ENCODE measurements at regions not wholly inside any gene's neighbourhood (a gene's known extent, or its start where the extent isn't known, plus 50 kb on each side); places are given as distances from the start of the nearest gene placed in this dataset.

DNA sequence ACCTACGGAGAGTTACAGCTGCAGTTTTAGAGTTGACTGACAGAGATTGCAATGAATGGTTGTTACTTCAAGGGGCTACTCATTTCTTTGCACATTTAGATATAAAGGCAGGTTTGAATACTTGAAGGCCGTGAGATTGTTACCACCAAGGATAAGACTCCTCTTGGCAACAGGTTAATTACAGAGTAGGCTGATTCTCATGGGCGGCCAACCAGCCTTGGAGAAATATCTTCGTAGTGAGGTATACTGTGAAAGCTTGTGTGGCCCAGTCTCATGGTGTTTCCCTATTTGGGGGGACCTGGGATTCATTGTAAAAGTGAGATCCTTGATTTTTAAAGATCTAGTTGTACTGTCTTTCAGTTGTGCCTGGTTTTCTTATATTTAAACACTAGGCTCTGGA, 103.2 kb upstream of the OLFM3 start:
- Histone ChIP-seq H3K4me3 (ENCODE audit: control insufficient read depth in 2 of 3, extremely low read depth in 1 of 3, insufficient read depth in 2 of 3, low read depth in 1 of 3, low read length in 3 of 3) (no peak overlapping the region), H3K27ac (ENCODE audit: control insufficient read depth, insufficient read depth, low read length) (no peak overlapping the region), H3K9me1 (ENCODE audit: control insufficient read depth, extremely low read depth, insufficient read depth, low read length) (no peaks in the 10 kb centered on the region), H3K4me1 (ENCODE audit: control insufficient read depth, extremely low read depth, insufficient read depth, low read length) (no peaks in the 10 kb centered on the region), H3K79me2 (ENCODE audit: control insufficient read depth, insufficient read depth, low read length) (no peaks in the 10 kb centered on the region), H2AFZ (ENCODE audit: control insufficient read depth, low read length) (no peak overlapping the region), H3K9ac (ENCODE audit: control insufficient read depth, extremely low read depth, insufficient read depth, low read length) (no peak overlapping the region), H3K36me3 (ENCODE audit: control insufficient read depth in 2 of 2, extremely low read depth in 1 of 2, insufficient read depth in 2 of 2, low read length in 2 of 2) (no peaks in the 10 kb centered on the region), H4K20me1 (ENCODE audit: control insufficient read depth, extremely low read depth, insufficient read depth, low read length) (no peaks in the 10 kb centered on the region), H3K4me2 (ENCODE audit: control insufficient read depth, extremely low read depth, insufficient read depth, low read depth, low read length) (no peak overlapping the region), H3K27me3 (ENCODE audit: control insufficient read depth, extremely low read depth, insufficient read depth, low read length) (no peaks in the 10 kb centered on the region), H3K9me3 (ENCODE audit: control insufficient read depth, low read depth, low read length) (no peaks in the 10 kb centered on the region)
- TF ChIP-seq, protein P1, sequence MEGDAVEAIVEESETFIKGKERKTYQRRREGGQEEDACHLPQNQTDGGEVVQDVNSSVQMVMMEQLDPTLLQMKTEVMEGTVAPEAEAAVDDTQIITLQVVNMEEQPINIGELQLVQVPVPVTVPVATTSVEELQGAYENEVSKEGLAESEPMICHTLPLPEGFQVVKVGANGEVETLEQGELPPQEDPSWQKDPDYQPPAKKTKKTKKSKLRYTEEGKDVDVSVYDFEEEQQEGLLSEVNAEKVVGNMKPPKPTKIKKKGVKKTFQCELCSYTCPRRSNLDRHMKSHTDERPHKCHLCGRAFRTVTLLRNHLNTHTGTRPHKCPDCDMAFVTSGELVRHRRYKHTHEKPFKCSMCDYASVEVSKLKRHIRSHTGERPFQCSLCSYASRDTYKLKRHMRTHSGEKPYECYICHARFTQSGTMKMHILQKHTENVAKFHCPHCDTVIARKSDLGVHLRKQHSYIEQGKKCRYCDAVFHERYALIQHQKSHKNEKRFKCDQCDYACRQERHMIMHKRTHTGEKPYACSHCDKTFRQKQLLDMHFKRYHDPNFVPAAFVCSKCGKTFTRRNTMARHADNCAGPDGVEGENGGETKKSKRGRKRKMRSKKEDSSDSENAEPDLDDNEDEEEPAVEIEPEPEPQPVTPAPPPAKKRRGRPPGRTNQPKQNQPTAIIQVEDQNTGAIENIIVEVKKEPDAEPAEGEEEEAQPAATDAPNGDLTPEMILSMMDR (optimal IDR thresholded peaks at IDR 0.05 in 1 of 3, IDR thresholded peaks at IDR 0.05 in 1 of 3, conservative IDR thresholded peaks at IDR 0.05 in 1 of 3; ENCODE audit: extremely low read depth in 1 of 3, insufficient read depth in 2 of 3, low read length in 3 of 3): no peak
- no peak for TF ChIP-seq EZH2 (IDR thresholded peaks at IDR 0.05; ENCODE audit: low read length)
- dilution Hi-C loops (cut with MboI; ENCODE audit: extremely low pct_ligation_motif_present, low sequenced_read_pairs): no loop called here
- no peak for FAIRE-seq
- DNase-seq (ENCODE audit: low read depth, low spot score): no peak

DNA sequence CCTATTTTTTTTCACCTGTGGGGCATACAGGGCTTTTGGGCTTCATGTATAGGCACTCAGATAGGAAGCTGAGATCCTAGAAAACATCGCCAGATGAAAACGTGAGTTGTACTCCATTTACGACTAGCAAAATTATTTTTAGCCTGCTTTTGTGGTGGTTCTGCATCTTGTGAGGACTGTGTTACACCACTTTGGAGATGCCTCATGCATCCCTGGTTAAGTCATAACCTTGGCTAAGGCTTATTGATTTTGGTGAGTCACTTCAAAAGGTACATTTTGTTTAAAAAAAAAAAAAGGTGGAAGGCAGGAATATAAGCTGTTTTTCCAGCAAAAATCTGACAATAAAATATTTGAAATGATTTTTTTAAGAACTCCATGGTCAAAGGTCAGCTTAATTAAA, 101.8 kb upstream of the OLFM3 start:
- Histone ChIP-seq H4K20me1 (ENCODE audit: control insufficient read depth, extremely low read depth, insufficient read depth, low read length) (no peaks in the 10 kb centered on the region), H3K4me1 (ENCODE audit: control insufficient read depth, extremely low read depth, insufficient read depth, low read length) (no peaks in the 10 kb centered on the region), H3K4me3 (ENCODE audit: control insufficient read depth in 2 of 3, extremely low read depth in 1 of 3, insufficient read depth in 2 of 3, low read depth in 1 of 3, low read length in 3 of 3) (no peak overlapping the region), H3K9ac (ENCODE audit: control insufficient read depth, extremely low read depth, insufficient read depth, low read length) (no peak overlapping the region), H3K36me3 (ENCODE audit: control insufficient read depth in 2 of 2, extremely low read depth in 1 of 2, insufficient read depth in 2 of 2, low read length in 2 of 2) (no peaks in the 10 kb centered on the region), H3K9me1 (ENCODE audit: control insufficient read depth, extremely low read depth, insufficient read depth, low read length) (no peaks in the 10 kb centered on the region), H3K27ac (ENCODE audit: control insufficient read depth, insufficient read depth, low read length) (no peak overlapping the region), H3K9me3 (ENCODE audit: control insufficient read depth, low read depth, low read length) (no peaks in the 10 kb centered on the region), H3K79me2 (ENCODE audit: control insufficient read depth, insufficient read depth, low read length) (no peaks in the 10 kb centered on the region), H3K4me2 (ENCODE audit: control insufficient read depth, extremely low read depth, insufficient read depth, low read depth, low read length) (no peak overlapping the region), H3K27me3 (ENCODE audit: control insufficient read depth, extremely low read depth, insufficient read depth, low read length) (no peaks in the 10 kb centered on the region), H2AFZ (ENCODE audit: control insufficient read depth, low read length) (no peak overlapping the region)
- DNase-seq (ENCODE audit: low read depth, low spot score) (no peak), FAIRE-seq (no peak)
- dilution Hi-C loops (cut with MboI; ENCODE audit: extremely low pct_ligation_motif_present, low sequenced_read_pairs): no loop called here
- TF ChIP-seq, protein P1 (optimal IDR thresholded peaks at IDR 0.05 in 1 of 3, IDR thresholded peaks at IDR 0.05 in 1 of 3, conservative IDR thresholded peaks at IDR 0.05 in 1 of 3; ENCODE audit: extremely low read depth in 1 of 3, insufficient read depth in 2 of 3, low read length in 3 of 3): no peak
- no peak for TF ChIP-seq EZH2 (IDR thresholded peaks at IDR 0.05; ENCODE audit: low read length)

Data from keratinocyte (primary cell).